A673 (cell line): ENCODE measurements at regions not wholly inside any gene's neighbourhood (a gene's known extent, or its start where the extent isn't known, plus 50 kb on each side); places are given as distances from the start of the nearest gene placed in this dataset.

Experiments used
- BruUV-seq: library from RNA; stranded (reverse); fragments of 400-500 nt; replicated peaks from 2 replicates; lab custom pipeline; 2021; lab: Mats Ljungman, UMichigan
- CTCF ChIA-PET: fragments of 300-600 bp; sonication (Branson Sonifier 250); formaldehyde crosslinking; loops from one replicate; lab custom pipeline; 2022; ENCODE audit warnings: antibody characterized with exemption; lab: Charles Lee
- POLR2A ChIA-PET: fragments of 300-600 bp; sonication (Branson Sonifier 250); formaldehyde crosslinking; loops from one replicate; lab custom pipeline; 2022; ENCODE audit warnings: antibody characterized with exemption; ENCODE audit not compliant: low non-redundant PET; lab: Charles Lee
- DNase-seq: peaks from one replicate; pipeline ENCODE4 v3.0.0-alpha.2; 2015; ENCODE audit warnings: low spot score
- H3K27ac ChIP-seq: fragments of 200-600 bp; sonication (generic); 2 replicates; pipeline ENCODE4 v1.5.1; 2016; ENCODE audit warnings: mixed run types, low read depth, mild to moderate bottlenecking, mixed read lengths, antibody characterized with exemption, low read length; ENCODE audit not compliant: poor library complexity, severe bottlenecking
- H3K27me3 ChIP-seq: fragments of 200-600 bp; sonication (generic); replicated peaks from 2 replicates; pipeline ENCODE4 v1.6.1; 2017; ENCODE audit warnings: mixed run types, low read depth, mild to moderate bottlenecking, mixed read lengths, antibody characterized with exemption, low read length; ENCODE audit not compliant: insufficient read depth, poor library complexity
- H3K36me3 ChIP-seq: fragments of 200-600 bp; sonication (generic); 2 replicates; pipeline ENCODE4 v1.6.1; 2016; ENCODE audit warnings: mixed run types, mild to moderate bottlenecking, mixed read lengths, antibody characterized with exemption, low read length; ENCODE audit not compliant: insufficient read depth, poor library complexity, severe bottlenecking
- H3K4me1 ChIP-seq: fragments of 200-600 bp; sonication (generic); 2 replicates; pipeline ENCODE4 v1.6.1; 2017; ENCODE audit warnings: mixed run types, mild to moderate bottlenecking, mixed read lengths, antibody characterized with exemption, low read length; ENCODE audit not compliant: insufficient read depth, poor library complexity, severe bottlenecking
- H3K4me3 ChIP-seq: fragments of 200-600 bp; sonication (generic); 2 replicates; pipeline ENCODE4 v1.5.1; 2016; ENCODE audit warnings: low read depth, mixed run types, mild to moderate bottlenecking, mixed read lengths, low read length; ENCODE audit not compliant: poor library complexity, severe bottlenecking
- H3K9me3 ChIP-seq: fragments of 200-600 bp; sonication (generic); 2 replicates; pipeline ENCODE4 v1.6.1; 2016; ENCODE audit warnings: mixed run types, low read depth, mild to moderate bottlenecking, mixed read lengths, antibody characterized with exemption, low read length; ENCODE audit not compliant: poor library complexity, severe bottlenecking
- CTCF ChIP-seq: fragments of 300-800, 200-600 bp; sonication (generic); conservative IDR thresholded peaks from 2 replicates; pipeline ENCODE4 v1.5.1; 2017; ENCODE audit warnings: low read depth, mild to moderate bottlenecking, antibody characterized with exemption, low read length, moderate library complexity, mixed read lengths
- EZH2 ChIP-seq: fragments of 200-600 bp; sonication (generic); IDR thresholded peaks from 2 replicates; pipeline ENCODE4 v1.6.1; 2017; ENCODE audit warnings: borderline replicate concordance, low read depth, mild to moderate bottlenecking, mixed read lengths, antibody characterized with exemption, low read length; ENCODE audit not compliant: poor library complexity, severe bottlenecking
- intact Hi-C: fragments of 100-400 bp; cut with micrococcal nuclease; formaldehyde crosslinking; loops from one replicate; pipeline ENCODE4 v1.10.0; 2022; ENCODE audit not compliant: unreplicated experiment

GRCh38 chr9:135188681-135189151, 101.2 kb downstream of the OLFM1 start:
- intact Hi-C loops: no loop called here
- ChIA-PET POLR2A (no interaction called here), CTCF (no interaction called here)
- no peaks in the 10 kb centered on the region for H3K27me3 ChIP-seq
- H3K4me3 ChIP-seq: no peak overlapping the region
- peaks cover 11% of the 10 kb centered on the region for H3K4me1 ChIP-seq
- H3K27ac ChIP-seq: no peak overlapping the region
- no peak for TF ChIP-seq EZH2
- TF ChIP-seq CTCF: no peak
- H3K9me3 ChIP-seq: no peaks in the 10 kb centered on the region
- BruUV-seq: no TSS peak
- no peak for DNase-seq
- H3K36me3 ChIP-seq: no peaks in the 10 kb centered on the region

- H3K36me3 ChIP-seq: no peaks in the 10 kb centered on the region
These were observed 102.0 kb downstream of the OLFM1 start for GRCh38 chr9:135189497-135189896.

DNA sequence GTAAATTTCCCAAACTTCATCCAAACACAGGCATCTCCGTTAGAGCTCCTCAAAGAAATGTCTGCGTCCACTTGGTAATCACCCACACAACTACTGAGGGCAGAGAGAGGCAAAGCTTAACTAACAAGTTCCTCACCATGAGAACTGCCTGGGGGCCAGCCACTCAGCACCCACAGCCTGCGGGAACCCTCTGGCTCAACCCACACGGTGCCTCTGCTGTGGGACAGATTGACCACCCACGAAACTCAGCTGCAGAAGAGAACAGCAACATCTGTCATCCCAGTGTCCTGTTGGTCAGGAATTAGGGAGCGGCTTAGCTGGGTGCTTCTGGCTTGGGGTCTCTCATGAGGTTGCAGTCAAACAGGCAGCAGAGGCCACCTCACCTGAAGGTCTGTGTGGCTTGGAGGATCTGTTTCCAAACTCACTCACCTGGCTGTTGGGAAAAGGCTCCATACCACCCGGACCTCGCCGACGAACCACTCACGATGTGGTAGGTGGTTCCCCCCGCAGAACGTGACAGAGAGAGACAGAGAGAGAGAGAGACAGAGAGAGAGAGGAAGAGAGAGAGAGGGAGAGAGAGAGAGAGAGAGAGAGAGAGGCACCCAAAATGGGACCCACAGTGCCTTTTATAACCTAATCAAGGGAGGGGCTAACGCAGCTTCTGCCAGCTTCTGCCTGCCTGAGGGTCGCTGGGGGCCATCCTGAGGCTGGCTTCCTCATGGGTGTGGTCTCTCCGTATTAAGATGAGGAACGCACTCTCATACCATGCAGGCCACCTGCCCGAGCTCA, 103.5 kb downstream of the OLFM1 start:
- ChIA-PET POLR2A (no interaction called here), CTCF (no interaction called here)
- TF ChIP-seq EZH2 (no peak), CTCF (no peak)
- H3K36me3 ChIP-seq: no peaks in the 10 kb centered on the region
- DNase-seq: no peak
- intact Hi-C loops: no loop called here
- H3K4me1 ChIP-seq: peaks cover 11% of the 10 kb centered on the region
- no TSS peak for BruUV-seq
- no peak overlapping the region for H3K27ac ChIP-seq
- no peak overlapping the region for H3K4me3 ChIP-seq
- no peaks in the 10 kb centered on the region for H3K9me3 ChIP-seq
- H3K27me3 ChIP-seq: no peaks in the 10 kb centered on the region

More at GRCh38 chr9:135189497-135189896, 102.0 kb downstream of the OLFM1 start:
- CTCF ChIA-PET: no interaction called here
- POLR2A ChIA-PET: no interaction called here
- H3K27me3 ChIP-seq: no peaks in the 10 kb centered on the region
- H3K4me1 ChIP-seq: peaks cover 11% of the 10 kb centered on the region
- no peaks in the 10 kb centered on the region for H3K9me3 ChIP-seq
- no peak for TF ChIP-seq CTCF
- no peak for TF ChIP-seq EZH2
- no TSS peak for BruUV-seq
- intact Hi-C loops: no loop called here
- no peak for DNase-seq
- no peak overlapping the region for H3K27ac ChIP-seq
- no peak overlapping the region for H3K4me3 ChIP-seq
